Karpas-422 (cell line): ENCODE measurements at regions not wholly inside any gene's neighbourhood (a gene's known extent, or its start where the extent isn't known, plus 50 kb on each side); places are given as distances from the start of the nearest gene placed in this dataset.

Source experiments
- DNase-seq: peaks from one replicate; pipeline ENCODE4 v3.0.0-alpha.2; 2015
- H2AFZ ChIP-seq: fragments of 200-600 bp; sonication (generic); 2 replicates; pipeline ENCODE4 v1.6.1; 2014; ENCODE audit warnings: antibody characterized with exemption, low read length, mixed read lengths
- H3K27ac ChIP-seq: fragments of 200-600 bp; sonication (generic); 2 replicates; pipeline ENCODE4 v1.5.1; 2014; ENCODE audit warnings: mild to moderate bottlenecking, low read length, moderate library complexity
- H3K27me3 ChIP-seq: fragments of 200-600 bp; sonication (generic); 2 replicates; pipeline ENCODE4 v1.6.1; 2014; ENCODE audit warnings: low read length, mixed read lengths
- H3K36me3 ChIP-seq: fragments of 200-600 bp; sonication (generic); 2 replicates; pipeline ENCODE4 v1.6.1; 2014; ENCODE audit warnings: low read length, mixed read lengths; ENCODE audit not compliant: insufficient read depth
- H3K4me1 ChIP-seq: fragments of 200-600 bp; sonication (generic); 2 replicates; pipeline ENCODE4 v1.6.1; 2014; ENCODE audit warnings: mild to moderate bottlenecking, low read length, mixed read lengths
- H3K4me2 ChIP-seq: fragments of 200-600 bp; sonication (generic); 2 replicates; pipeline ENCODE4 v1.6.1; 2014; ENCODE audit warnings: low read length, low read depth, mild to moderate bottlenecking; ENCODE audit not compliant: poor library complexity, severe bottlenecking
- H3K4me3 ChIP-seq: fragments of 200-600 bp; sonication (generic); 2 replicates; pipeline ENCODE4 v1.5.1; 2014; ENCODE audit warnings: mild to moderate bottlenecking, antibody characterized with exemption, low read length, mixed read lengths
- H3K79me2 ChIP-seq: fragments of 200-600 bp; sonication (generic); 2 replicates; pipeline ENCODE4 v1.6.1; 2014; ENCODE audit warnings: mild to moderate bottlenecking, low read length, mixed read lengths
- H3K9ac ChIP-seq: fragments of 200-600 bp; sonication (generic); 2 replicates; pipeline ENCODE4 v1.6.0; 2014; ENCODE audit warnings: low read length
- H3K9me2 ChIP-seq: fragments of 200-600 bp; sonication (generic), shearing (Covaris generic); replicated peaks from 2 replicates; pipeline ENCODE4 v1.6.0; 2014; ENCODE audit warnings: mild to moderate bottlenecking, low read length, moderate library complexity; ENCODE audit not compliant: insufficient read depth
- H3K9me3 ChIP-seq: fragments of 300-700, 200-600 bp; sonication (generic); 2 replicates; pipeline ENCODE4 v1.6.1; 2014; ENCODE audit warnings: low read length, mixed read lengths
- H4K20me1 ChIP-seq: fragments of 200-600 bp; sonication (generic); 2 replicates; pipeline ENCODE4 v1.6.1; 2014; ENCODE audit warnings: mild to moderate bottlenecking, antibody characterized with exemption, low read length, low read depth; ENCODE audit not compliant: insufficient read depth

DNA sequence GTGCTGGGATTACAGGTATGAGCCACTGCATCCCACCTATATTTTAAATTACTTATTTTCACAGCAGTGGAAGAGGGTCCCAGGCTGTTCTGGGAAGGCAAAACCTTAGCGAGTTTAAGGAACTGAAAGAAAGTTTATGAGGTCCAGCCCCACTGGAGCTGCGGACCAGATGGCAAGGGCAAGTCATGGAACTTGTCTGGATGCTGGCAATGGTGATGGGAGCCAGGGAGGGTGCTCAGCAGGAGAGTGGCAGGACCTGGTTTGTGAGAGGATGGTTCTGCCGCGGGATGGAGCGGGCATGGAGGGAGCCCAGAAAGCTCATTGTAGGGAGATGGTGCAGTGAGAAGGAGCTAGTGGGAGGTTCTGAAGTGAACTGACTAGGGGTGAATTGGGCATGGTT is 50.6 kb upstream of the SLC45A1 start:
- H3K27ac ChIP-seq: no peak overlapping the region
- no peaks in the 10 kb centered on the region for H3K9me3 ChIP-seq
- no peaks in the 10 kb centered on the region for H3K4me1 ChIP-seq
- H3K4me2 ChIP-seq: no peak overlapping the region
- no peaks in the 10 kb centered on the region for H3K27me3 ChIP-seq
- no peaks in the 10 kb centered on the region for H3K36me3 ChIP-seq
- no peak overlapping the region for H2AFZ ChIP-seq
- no peak overlapping the region for H3K9ac ChIP-seq
- no peak for DNase-seq
- H3K79me2 ChIP-seq: no peaks in the 10 kb centered on the region
- no peaks in the 10 kb centered on the region for H4K20me1 ChIP-seq
- H3K4me3 ChIP-seq: no peak overlapping the region
- no peaks in the 10 kb centered on the region for H3K9me2 ChIP-seq

- H2AFZ ChIP-seq: no peak overlapping the region
- no peaks in the 10 kb centered on the region for H3K9me2 ChIP-seq
- no peaks in the 10 kb centered on the region for H3K79me2 ChIP-seq
- no peaks in the 10 kb centered on the region for H4K20me1 ChIP-seq
- H3K4me2 ChIP-seq: no peak overlapping the region
- no peaks in the 10 kb centered on the region for H3K4me1 ChIP-seq
- H3K9ac ChIP-seq: no peak overlapping the region
- H3K4me3 ChIP-seq: no peak overlapping the region
- no peaks in the 10 kb centered on the region for H3K36me3 ChIP-seq
- no peak overlapping the region for H3K27ac ChIP-seq
- no peak for DNase-seq
- H3K9me3 ChIP-seq: no peaks in the 10 kb centered on the region
- no peaks in the 10 kb centered on the region for H3K27me3 ChIP-seq
Measured at GRCh38 chr1:8266436-8267165, 51.3 kb upstream of the SLC45A1 start.

DNA sequence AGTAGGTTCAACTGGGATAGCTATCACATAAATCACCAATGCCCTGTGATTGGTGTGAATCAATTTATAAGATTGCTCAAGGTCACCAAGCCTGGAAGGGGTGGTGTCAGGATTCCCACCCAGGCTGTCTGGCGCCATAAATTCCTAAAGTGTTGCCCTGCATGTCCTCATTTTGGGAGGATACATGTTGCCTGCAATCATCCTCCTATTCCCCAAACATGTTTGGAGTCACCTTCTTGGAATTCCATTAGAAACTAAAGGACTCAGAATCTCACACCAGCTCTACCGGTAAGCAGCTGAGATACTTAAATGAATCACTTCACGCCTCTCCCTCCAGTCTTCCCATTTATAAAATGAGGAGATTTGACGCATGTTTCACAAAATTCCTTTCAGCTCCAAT is 54.1 kb upstream of the SLC45A1 start:
- H3K27me3 ChIP-seq: no peaks in the 10 kb centered on the region
- H4K20me1 ChIP-seq: no peaks in the 10 kb centered on the region
- no peaks in the 10 kb centered on the region for H3K36me3 ChIP-seq
- no peak overlapping the region for H3K27ac ChIP-seq
- H3K4me2 ChIP-seq: no peak overlapping the region
- no peak overlapping the region for H3K4me3 ChIP-seq
- DNase-seq: no peak
- H3K9me2 ChIP-seq: no peaks in the 10 kb centered on the region
- H3K9ac ChIP-seq: no peak overlapping the region
- H3K4me1 ChIP-seq: no peaks in the 10 kb centered on the region
- H3K9me3 ChIP-seq: no peaks in the 10 kb centered on the region
- H2AFZ ChIP-seq: no peak overlapping the region
- no peaks in the 10 kb centered on the region for H3K79me2 ChIP-seq

DNA sequence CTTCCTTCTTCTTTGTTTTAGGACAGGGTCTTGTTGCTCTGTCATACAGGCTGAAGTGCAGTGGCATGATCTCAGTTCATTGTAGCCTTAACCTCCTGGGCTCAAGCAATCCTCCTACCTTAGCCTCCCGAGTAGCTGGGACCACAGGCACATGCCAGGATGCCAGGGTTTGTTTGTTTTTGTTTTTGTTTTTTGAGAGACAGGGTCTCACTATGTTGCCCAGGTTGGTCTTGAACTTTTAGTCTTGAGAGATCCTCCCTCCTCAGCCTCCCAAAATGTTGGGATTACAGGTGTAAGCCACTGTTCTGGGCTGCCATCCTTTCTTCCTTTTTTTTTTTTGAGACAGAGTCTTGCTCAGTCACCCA is 56.5 kb upstream of the SLC45A1 start:
- H3K4me3 ChIP-seq: no peak overlapping the region

GRCh38 chr1:8259498-8260290 is 58.2 kb upstream of the SLC45A1 start:
- Histone ChIP-seq H3K9me2 (no peaks in the 10 kb centered on the region), H3K27me3 (no peaks in the 10 kb centered on the region), H3K9me3 (no peaks in the 10 kb centered on the region), H3K79me2 (no peaks in the 10 kb centered on the region), H4K20me1 (no peaks in the 10 kb centered on the region), H3K27ac (no peak overlapping the region), H3K4me2 (no peak overlapping the region), H2AFZ (no peak overlapping the region), H3K36me3 (no peaks in the 10 kb centered on the region), H3K4me1 (no peaks in the 10 kb centered on the region), H3K9ac (no peak overlapping the region), H3K4me3 (no peak overlapping the region)
- no peak for DNase-seq

More for the DNA sequence above, 56.5 kb upstream of the SLC45A1 start:
- Histone ChIP-seq H2AFZ (no peak overlapping the region), H3K4me1 (no peaks in the 10 kb centered on the region), H3K9me2 (no peaks in the 10 kb centered on the region), H3K4me2 (no peak overlapping the region), H3K27me3 (no peaks in the 10 kb centered on the region), H3K36me3 (no peaks in the 10 kb centered on the region), H3K9ac (no peak overlapping the region), H3K9me3 (no peaks in the 10 kb centered on the region), H3K79me2 (no peaks in the 10 kb centered on the region), H4K20me1 (no peaks in the 10 kb centered on the region), H3K27ac (no peak overlapping the region)
- no peak for DNase-seq

DNA sequence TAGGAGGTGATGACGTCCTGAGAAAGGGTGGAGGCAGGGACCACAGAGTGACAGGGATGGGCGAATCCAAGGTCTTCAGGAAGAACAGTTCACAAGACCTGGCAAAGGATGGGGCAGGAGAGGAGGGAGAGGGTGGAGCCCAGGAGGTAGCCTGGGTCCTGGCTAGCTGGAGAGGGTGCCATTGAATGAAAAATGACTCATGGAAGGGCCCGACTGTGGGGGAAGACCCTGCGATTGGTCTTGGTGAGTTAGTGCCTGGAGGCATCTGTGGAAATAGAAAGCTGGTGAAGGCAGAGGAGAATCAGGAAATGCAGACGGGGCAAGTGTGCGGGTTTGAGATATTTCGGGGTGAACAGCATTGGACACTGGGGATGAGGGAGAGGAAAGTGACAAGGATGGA is 60.3 kb upstream of the SLC45A1 start:
- Histone ChIP-seq H3K9ac (no peak overlapping the region), H3K9me3 (no peaks in the 10 kb centered on the region), H3K9me2 (no peaks in the 10 kb centered on the region), H3K4me1 (no peaks in the 10 kb centered on the region), H3K4me3 (no peak overlapping the region), H3K27me3 (no peaks in the 10 kb centered on the region), H4K20me1 (no peaks in the 10 kb centered on the region), H3K36me3 (no peaks in the 10 kb centered on the region), H3K27ac (no peak overlapping the region), H2AFZ (no peak overlapping the region), H3K79me2 (no peaks in the 10 kb centered on the region), H3K4me2 (no peak overlapping the region)
- DNase-seq: no peak

GRCh38 chr1:8256321-8256720 is 61.6 kb upstream of the SLC45A1 start:
- H3K36me3 ChIP-seq: no peaks in the 10 kb centered on the region
- H3K27ac ChIP-seq: no peak overlapping the region
- H3K4me3 ChIP-seq: no peak overlapping the region
- H3K9me2 ChIP-seq: no peaks in the 10 kb centered on the region
- no peaks in the 10 kb centered on the region for H3K4me1 ChIP-seq
- no peaks in the 10 kb centered on the region for H3K79me2 ChIP-seq
- no peak for DNase-seq
- no peak overlapping the region for H3K4me2 ChIP-seq
- H4K20me1 ChIP-seq: no peaks in the 10 kb centered on the region
- no peaks in the 10 kb centered on the region for H3K9me3 ChIP-seq
- no peak overlapping the region for H3K9ac ChIP-seq
- H2AFZ ChIP-seq: no peak overlapping the region
- no peaks in the 10 kb centered on the region for H3K27me3 ChIP-seq

GRCh38 chr1:8255712-8256111 is 62.2 kb upstream of the SLC45A1 start:
- Histone ChIP-seq H3K9me3 (no peaks in the 10 kb centered on the region), H2AFZ (no peak overlapping the region), H3K27ac (no peak overlapping the region), H3K9ac (no peak overlapping the region), H3K4me2 (no peak overlapping the region), H3K9me2 (no peaks in the 10 kb centered on the region), H4K20me1 (no peaks in the 10 kb centered on the region), H3K79me2 (no peaks in the 10 kb centered on the region), H3K4me3 (no peak overlapping the region), H3K27me3 (no peaks in the 10 kb centered on the region), H3K4me1 (no peaks in the 10 kb centered on the region), H3K36me3 (no peaks in the 10 kb centered on the region)
- DNase-seq: no peak
